ENCODE measurements at regions not wholly inside any gene's neighbourhood (a gene's known extent, or its start where the extent isn't known, plus 50 kb on each side); places are given as distances from the start of the nearest gene placed in this dataset.

DNA sequence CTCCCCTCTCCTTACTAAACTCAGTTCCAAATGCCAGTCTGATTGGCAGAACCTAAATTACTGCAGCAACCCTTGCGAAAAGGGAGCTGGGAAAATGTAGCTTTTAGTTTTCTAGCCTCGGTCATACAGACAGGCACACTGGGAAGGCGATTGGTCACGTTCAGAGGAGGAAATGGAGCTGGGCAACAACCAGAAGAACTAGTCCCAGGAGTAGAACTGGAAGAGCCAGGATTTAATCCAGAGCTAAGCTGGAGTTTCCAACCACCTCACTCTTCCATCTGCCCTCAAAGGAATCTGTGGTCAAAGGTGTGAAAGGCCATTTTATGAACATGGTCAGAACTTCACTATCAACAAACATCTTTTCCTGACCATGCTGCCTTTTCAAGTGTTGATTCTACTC, 155.7 kb upstream of the ARHGAP20 start:
- intact Hi-C loops (cut with DNase I) = no loop called here
- TF ChIP-seq POLR2A (IDR thresholded peaks at IDR 0.05) (no peak), POLR2AphosphoS5 (IDR thresholded peaks at IDR 0.05) (no peak)
- TF ChIP-seq, protein P1, sequence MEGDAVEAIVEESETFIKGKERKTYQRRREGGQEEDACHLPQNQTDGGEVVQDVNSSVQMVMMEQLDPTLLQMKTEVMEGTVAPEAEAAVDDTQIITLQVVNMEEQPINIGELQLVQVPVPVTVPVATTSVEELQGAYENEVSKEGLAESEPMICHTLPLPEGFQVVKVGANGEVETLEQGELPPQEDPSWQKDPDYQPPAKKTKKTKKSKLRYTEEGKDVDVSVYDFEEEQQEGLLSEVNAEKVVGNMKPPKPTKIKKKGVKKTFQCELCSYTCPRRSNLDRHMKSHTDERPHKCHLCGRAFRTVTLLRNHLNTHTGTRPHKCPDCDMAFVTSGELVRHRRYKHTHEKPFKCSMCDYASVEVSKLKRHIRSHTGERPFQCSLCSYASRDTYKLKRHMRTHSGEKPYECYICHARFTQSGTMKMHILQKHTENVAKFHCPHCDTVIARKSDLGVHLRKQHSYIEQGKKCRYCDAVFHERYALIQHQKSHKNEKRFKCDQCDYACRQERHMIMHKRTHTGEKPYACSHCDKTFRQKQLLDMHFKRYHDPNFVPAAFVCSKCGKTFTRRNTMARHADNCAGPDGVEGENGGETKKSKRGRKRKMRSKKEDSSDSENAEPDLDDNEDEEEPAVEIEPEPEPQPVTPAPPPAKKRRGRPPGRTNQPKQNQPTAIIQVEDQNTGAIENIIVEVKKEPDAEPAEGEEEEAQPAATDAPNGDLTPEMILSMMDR (IDR thresholded peaks at IDR 0.05) = no peak
- Histone ChIP-seq H3K27me3 (replicated peaks; ENCODE audit: insufficient read depth) (no peaks in the 10 kb centered on the region), H3K4me3 (no peak overlapping the region), H3K9me3 (no peaks in the 10 kb centered on the region), H3K36me3 (no peaks in the 10 kb centered on the region), H3K4me1 (replicated peaks) (no peaks in the 10 kb centered on the region), H3K27ac (no peak overlapping the region)
- WGBS = 87% methylated on average over 4 of the region's 4 CpGs
- DNase-seq (ENCODE audit: low spot score) = no peak

DNA sequence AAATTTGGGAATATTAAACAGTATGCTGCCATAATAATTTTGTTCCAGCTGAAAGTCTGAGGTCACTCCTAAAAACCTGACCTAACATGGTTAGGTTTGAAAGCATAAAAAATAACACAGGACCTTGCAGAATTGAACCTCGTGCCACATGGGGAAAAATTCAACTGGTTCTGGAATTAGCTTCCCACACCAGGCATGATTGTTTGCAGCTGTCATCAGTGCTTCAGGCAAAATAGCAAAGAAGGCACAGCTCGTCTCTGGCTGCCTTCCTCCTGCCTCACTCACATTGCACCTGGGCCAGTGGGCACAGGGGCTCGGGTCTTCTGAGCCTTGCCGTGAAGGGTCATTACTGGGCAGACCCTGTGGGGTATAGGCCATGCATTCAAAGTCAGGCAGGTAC, 153.8 kb upstream of the ARHGAP20 start:
- H3K27me3 ChIP-seq (replicated peaks; ENCODE audit: insufficient read depth) = no peaks in the 10 kb centered on the region
- intact Hi-C loops (cut with DNase I) = no loop called here
- no peaks in the 10 kb centered on the region for H3K36me3 ChIP-seq
- no peaks in the 10 kb centered on the region for H3K9me3 ChIP-seq
- no peaks in the 10 kb centered on the region for H3K4me1 ChIP-seq (replicated peaks)
- TF ChIP-seq POLR2A (IDR thresholded peaks at IDR 0.05) (no peak), POLR2AphosphoS5 (IDR thresholded peaks at IDR 0.05) (no peak)
- TF ChIP-seq, protein P1 (IDR thresholded peaks at IDR 0.05) = no peak
- no peak for DNase-seq (ENCODE audit: low spot score)
- 40% methylated on average over 4 of the region's 4 CpGs for WGBS
- H3K27ac ChIP-seq = no peak overlapping the region
- H3K4me3 ChIP-seq = no peak overlapping the region

DNA sequence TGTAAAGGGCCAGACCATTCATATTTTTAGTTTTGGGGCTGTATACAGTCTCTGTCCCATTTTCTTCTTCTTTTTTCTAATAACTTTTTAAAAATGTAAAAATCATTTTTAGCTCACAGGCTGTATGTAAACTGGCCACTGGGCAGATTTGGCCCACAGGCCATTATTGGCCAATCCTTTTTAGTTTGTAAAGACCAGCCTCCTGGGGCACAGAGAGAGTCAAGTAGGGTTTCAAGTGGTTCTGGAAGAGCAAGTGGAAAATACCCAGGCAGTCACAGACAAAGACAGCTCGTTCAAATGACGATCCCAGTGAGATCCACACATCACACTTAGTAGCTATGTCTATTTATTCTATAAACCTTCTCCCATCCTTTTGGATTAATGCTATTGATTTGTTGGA, 150.2 kb upstream of the ARHGAP20 start:
- Histone ChIP-seq H3K27ac (no peak overlapping the region), H3K27me3 (replicated peaks; ENCODE audit: insufficient read depth) (no peaks in the 10 kb centered on the region), H3K36me3 (no peaks in the 10 kb centered on the region), H3K4me1 (replicated peaks) (no peaks in the 10 kb centered on the region), H3K4me3 (no peak overlapping the region), H3K9me3 (no peaks in the 10 kb centered on the region)
- TF ChIP-seq POLR2A (IDR thresholded peaks at IDR 0.05) (no peak), POLR2AphosphoS5 (IDR thresholded peaks at IDR 0.05) (no peak)
- TF ChIP-seq, protein P1 (IDR thresholded peaks at IDR 0.05) = no peak
- no peak for DNase-seq (ENCODE audit: low spot score)
- 86% methylated on average over 2 of the region's 2 CpGs for WGBS
- intact Hi-C loops (cut with DNase I) = no loop called here

DNA sequence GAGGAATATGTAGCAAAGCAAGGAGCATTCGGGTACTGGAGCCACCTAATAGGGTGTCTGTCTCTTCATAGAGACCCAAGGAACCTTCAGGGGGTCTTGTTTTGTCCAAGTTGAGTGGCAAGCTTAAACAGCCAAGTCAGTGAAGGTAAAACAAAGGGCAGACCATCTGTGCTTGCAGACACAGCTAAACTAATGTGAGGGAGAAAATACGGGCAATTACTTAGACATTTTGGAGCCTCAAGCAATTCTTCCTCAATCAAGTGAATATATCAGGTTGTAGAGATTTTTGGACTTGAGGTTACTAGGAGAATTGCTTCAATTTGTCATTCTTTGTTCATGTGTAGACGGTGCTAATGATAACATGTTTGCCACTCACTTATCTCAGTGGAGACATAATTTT, 148.2 kb upstream of the ARHGAP20 start:
- 91% methylated on average over 3 of the region's 3 CpGs for WGBS
- intact Hi-C loops (cut with DNase I) = no loop called here
- no peak overlapping the region for H3K27ac ChIP-seq
- no peak overlapping the region for H3K4me3 ChIP-seq
- H3K9me3 ChIP-seq = no peaks in the 10 kb centered on the region
- no peaks in the 10 kb centered on the region for H3K36me3 ChIP-seq
- no peaks in the 10 kb centered on the region for H3K4me1 ChIP-seq (replicated peaks)
- no peaks in the 10 kb centered on the region for H3K27me3 ChIP-seq (replicated peaks; ENCODE audit: insufficient read depth)
- no peak for DNase-seq (ENCODE audit: low spot score)
- TF ChIP-seq POLR2AphosphoS5 (IDR thresholded peaks at IDR 0.05) (no peak), POLR2A (IDR thresholded peaks at IDR 0.05) (no peak)
- TF ChIP-seq, protein P1 (IDR thresholded peaks at IDR 0.05) = no peak

DNA sequence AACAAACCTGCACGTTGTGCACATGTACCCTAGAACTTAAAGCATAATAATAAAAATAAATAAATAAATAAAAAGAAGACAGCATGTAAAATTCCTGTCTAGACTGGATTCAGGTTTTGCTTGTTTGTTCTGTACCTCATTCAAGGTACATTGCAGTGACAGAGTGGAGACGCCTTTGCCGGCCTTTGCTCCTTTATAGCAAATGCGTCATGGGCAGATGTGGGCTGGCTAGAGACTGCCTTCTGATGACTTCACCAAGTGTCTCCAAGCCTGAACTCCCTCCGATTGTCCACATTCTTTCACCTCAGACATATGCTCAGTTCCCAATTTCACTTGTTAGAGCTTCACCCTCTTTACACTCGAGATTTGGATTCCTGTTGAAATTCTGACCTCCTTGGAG, 147.8 kb upstream of the ARHGAP20 start:
- Histone ChIP-seq H3K36me3 (no peaks in the 10 kb centered on the region), H3K4me1 (replicated peaks) (no peaks in the 10 kb centered on the region), H3K9me3 (no peaks in the 10 kb centered on the region), H3K4me3 (no peak overlapping the region), H3K27me3 (replicated peaks; ENCODE audit: insufficient read depth) (no peaks in the 10 kb centered on the region), H3K27ac (no peak overlapping the region)
- 46% methylated on average over 6 of the region's 6 CpGs for WGBS
- TF ChIP-seq POLR2A (IDR thresholded peaks at IDR 0.05) (no peak), POLR2AphosphoS5 (IDR thresholded peaks at IDR 0.05) (peak; percentile 11)
- TF ChIP-seq, protein P1 (IDR thresholded peaks at IDR 0.05) = no peak
- intact Hi-C loops (cut with DNase I) = no loop called here
- no peak for DNase-seq (ENCODE audit: low spot score)
